K562 (cell line): ENCODE measurements at regions not wholly inside any gene's neighbourhood (a gene's known extent, or its start where the extent isn't known, plus 50 kb on each side); places are given as distances from the start of the nearest gene placed in this dataset.

ENCODE experiments used
- ATAC-seq: fragments of 200-7000 bp; cut with Tn5 transposase; 3 replicates; pipeline ENCODE4 v1.9.1; 2020; ENCODE audit warnings: moderate library complexity
- BruUV-seq: library from RNA; stranded (reverse); fragments of 400-500 nt; replicated peaks from 2 replicates; lab custom pipeline; 2021; lab: Mats Ljungman, UMichigan
- CTCF ChIA-PET: fragments of 300-600 bp; formaldehyde crosslinking; extraction: SDS; loops from one replicate; lab custom pipeline; 2021; ENCODE audit warnings: low intra/inter-chr PET ratio; lab: Yijun Ruan, JAX
- POLR2A ChIA-PET: fragments of 300-600, 350-650 bp; sonication (Branson Sonifier 250); formaldehyde crosslinking; extraction: SDS; loops from one replicate; lab custom pipeline; 2021; ENCODE audit warnings: antibody characterized with exemption, inconsistent platforms; lab: Yijun Ruan, JAX
- DNase-seq, 4 experiments: peaks; one replicate each; pipeline versions ENCODE4 v3.0.0 to v3.0.0-alpha.2; 2011 to 2018; ENCODE audit warnings: low spot score in 3 of 4, mixed read lengths in 3 of 4; ENCODE audit errors: extremely low read depth in 1 of 4
- FAIRE-seq: peaks from 2 replicates; lab custom pipeline; 2011; peaks lifted over from hg19 to GRCh38; lab: Jason Lieb, UNC
- H2AFZ ChIP-seq: 2 replicates; pipeline ENCODE4 v1.6.0; 2011; ENCODE audit warnings: low read depth, low read length, control low read depth, inconsistent platforms
- H3K27ac ChIP-seq: fragments of 200-600 bp; 3 replicates; pipeline ENCODE4 v1.8.0; 2011; ENCODE audit warnings: low read depth, mild to moderate bottlenecking, control low read depth, inconsistent platforms, low read length, moderate library complexity, mixed read lengths; ENCODE audit errors: extremely low read depth
- H3K27me3 ChIP-seq, 2 experiments: fragments of 300-600 bp in 1 of 2; 2 replicates in 1 of 2; 3 replicates in 1 of 2; pipeline versions ENCODE4 v1.6.0 to v1.8.0; 2011; ENCODE audit warnings: inconsistent platforms in 2 of 2, low read length in 2 of 2, mild to moderate bottlenecking in 1 of 2, mixed read lengths in 1 of 2, moderate library complexity in 1 of 2; ENCODE audit not compliant: control insufficient read depth in 2 of 2, insufficient read depth in 2 of 2
- H3K36me3 ChIP-seq: fragments of 300-600 bp; 3 replicates; pipeline ENCODE4 v1.8.0; 2011; ENCODE audit warnings: mild to moderate bottlenecking, low read length, inconsistent platforms; ENCODE audit not compliant: control insufficient read depth, insufficient read depth
- H3K4me1 ChIP-seq, 2 experiments: fragments of 200-600 bp in 1 of 2; replicated peaks in 1 of 2; 2 replicates in 1 of 2; 3 replicates in 1 of 2; pipeline versions ENCODE4 v1.5.1 to v1.8.0; 2011; ENCODE audit warnings: inconsistent platforms in 2 of 2, low read length in 2 of 2, mild to moderate bottlenecking in 1 of 2, mixed read lengths in 1 of 2, moderate library complexity in 1 of 2; ENCODE audit not compliant: control insufficient read depth in 2 of 2, insufficient read depth in 2 of 2
- H3K4me2 ChIP-seq: 2 replicates; pipeline ENCODE4 v1.6.1; 2011; ENCODE audit warnings: low read length, control low read depth, inconsistent platforms, mixed read lengths; ENCODE audit not compliant: insufficient read depth
- H3K4me3 ChIP-seq: fragments of 200-600 bp; sonication (generic), shearing (Covaris generic); 2 replicates; pipeline ENCODE4 v1.5.1; 2016; ENCODE audit warnings: control low read depth, inconsistent platforms
- H3K79me2 ChIP-seq: fragments of 200-600 bp; 3 replicates; pipeline ENCODE4 v1.8.0; 2011; ENCODE audit warnings: low read length, inconsistent platforms; ENCODE audit not compliant: control insufficient read depth, insufficient read depth
- H3K9ac ChIP-seq, 2 experiments: 2 replicates each; pipeline versions ENCODE4 v1.6.0 to v1.6.1; 2011; ENCODE audit warnings: low read depth in 2 of 2, low read length in 2 of 2, control low read depth in 1 of 2, inconsistent platforms in 1 of 2, mild to moderate bottlenecking in 1 of 2, mixed read lengths in 1 of 2; ENCODE audit not compliant: insufficient read depth in 1 of 2
- H3K9me1 ChIP-seq: one replicate; pipeline ENCODE4 v1.6.0; 2011; ENCODE audit warnings: inconsistent platforms, mild to moderate bottlenecking, low read length, moderate library complexity; ENCODE audit not compliant: control insufficient read depth, insufficient read depth
- H3K9me3 ChIP-seq: replicated peaks from 2 replicates; pipeline ENCODE4 v1.5.1; 2011; ENCODE audit warnings: low read depth, low read length, inconsistent platforms; ENCODE audit not compliant: control insufficient read depth, insufficient read depth
- H4K20me1 ChIP-seq: replicated peaks from 2 replicates; pipeline ENCODE4 v1.6.1; 2011; ENCODE audit warnings: low read length, inconsistent platforms, mixed read lengths; ENCODE audit not compliant: control insufficient read depth, insufficient read depth
- BCOR ChIP-seq: fragments of 450-650 bp; IDR thresholded peaks from 2 replicates; pipeline ENCODE4 v1.6.1; 2016
- RB1 ChIP-seq: fragments of 450-650 bp; IDR thresholded peaks from 2 replicates; pipeline ENCODE4 v1.6.1; 2017; ENCODE audit warnings: low read depth, mild to moderate bottlenecking
- RBM25 ChIP-seq: fragments of 200-400 bp; formaldehyde crosslinking; IDR thresholded peaks from 2 replicates; pipeline ENCODE4 v1.6.1; 2018; ENCODE audit warnings: low read length, low read depth, moderate library complexity; ENCODE audit not compliant: severe bottlenecking
- TBL1XR1 ChIP-seq, 2 experiments: IDR thresholded peaks; 2 replicates each; pipeline ENCODE4 v1.6.1; 2012; ENCODE audit warnings: improper control_type of control experiment in 2 of 2, low read length in 2 of 2, mild to moderate bottlenecking in 1 of 2
- TEAD1 ChIP-seq, 2 experiments: fragments of 450-650 bp in 1 of 2; sonication (generic) in 1 of 2; formaldehyde crosslinking; IDR thresholded peaks; 2 replicates each; pipeline versions ENCODE4 v1.4.0 to v1.8.0; 2020 to 2022; ENCODE audit warnings: mild to moderate bottlenecking in 2 of 2, missing genetic modification reagents in 1 of 2
- WGBS: fragments of 100-300 bp; shearing (Covaris generic); methylation state at CpG from one replicate; pipeline ENCODE4 v1.1.6; 2016; ENCODE audit warnings: low coverage, mixed read lengths; ENCODE audit not compliant: insufficient coverage; ENCODE audit errors: missing lambda C conversion rate; 5-methylcytosine and 5-hydroxymethylcytosine counted together
- in situ Hi-C: fragments of 300-500 bp; cut with MboI; formaldehyde crosslinking; loops from 4 replicates; pipeline ENCODE4 v1.15.0; 2018; ENCODE audit warnings: inconsistent platforms, mixed read lengths
- intact Hi-C: fragments of 100-400 bp; cut with micrococcal nuclease; formaldehyde crosslinking; loops from 2 replicates; pipeline ENCODE4 v1.14.2; 2022

- ChIA-PET CTCF (no interaction called here), POLR2A (interaction anchor here (0.7 kb wide), 1 partner anchor 77 kb away, joined by 4 read pairs; no protein-coding TSS in a partner anchor)
- Histone ChIP-seq H3K9me3 (no peaks in the 10 kb centered on the region), H3K9me1 (no peaks in the 10 kb centered on the region), H3K9ac (no peak overlapping the region), H3K27ac (no peak overlapping the region), H4K20me1 (no peaks in the 10 kb centered on the region; the same call in 1 of the 2 replicates), H3K4me3 (no peak overlapping the region), H3K79me2 (no peaks in the 10 kb centered on the region), H2AFZ (no peak overlapping the region), H3K4me1 (peaks cover 0 to 9% of the 10 kb centered on the region in 2 experiments; a peak in 3 of 5 replicates), H3K4me2 (no peak overlapping the region), H3K27me3 (peaks cover 2 to 15% of the 10 kb centered on the region in 2 experiments; a peak in 4 of 5 replicates), H3K36me3 (no peaks in the 10 kb centered on the region)
- no peak for DNase-seq
- no peak for ATAC-seq
- in situ Hi-C loops, result no loop called here
- intact Hi-C loops, result no loop called here
- BruUV-seq, result no TSS peak
- WGBS, result 30% methylated on average over 7 of the region's 19 CpGs
- no peak for FAIRE-seq
- TF ChIP-seq TBL1XR1 (IDR thresholded peaks at IDR 0.05; ENCODE audit: low read length in 2 of 2), result no peak
- TF ChIP-seq BCOR, result peak; percentile 43; the same call in 1 of the 2 replicates
- TF ChIP-seq RBM25, result peak; percentile 64
These were observed 171.5 kb downstream of the MN1 start for GRCh38 chr22:27629908-27630673.

DNA sequence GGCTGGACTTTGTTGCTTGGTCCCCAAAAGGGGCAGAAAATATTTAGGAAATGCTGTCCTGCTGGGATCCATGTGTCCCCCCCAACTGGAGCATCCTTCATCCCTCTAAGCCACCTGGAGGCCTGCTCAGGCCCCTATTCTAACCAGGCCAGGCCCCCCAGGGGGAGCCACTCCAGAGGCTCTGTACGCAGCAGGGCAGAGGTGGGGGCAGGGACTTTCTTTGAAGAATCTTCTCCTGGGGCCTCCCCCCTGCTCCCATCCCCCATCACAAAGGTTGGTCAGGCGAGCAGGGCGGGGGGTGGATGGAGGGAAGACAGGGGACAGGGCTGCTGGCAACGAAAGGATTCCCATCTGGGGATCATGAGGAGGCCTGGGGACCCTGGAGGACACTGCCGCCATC lies 170.8 kb downstream of the MN1 start:
- ChIA-PET CTCF (no interaction called here), POLR2A (interaction anchor here (0.7 kb wide), 1 partner anchor 78 kb away, joined by 4 read pairs; no protein-coding TSS in a partner anchor)
- Histone ChIP-seq H3K79me2 (no peaks in the 10 kb centered on the region), H3K4me1 (peaks cover 0 to 9% of the 10 kb centered on the region in 2 experiments; a peak in 3 of 5 replicates), H3K36me3 (no peaks in the 10 kb centered on the region), H3K9me3 (no peaks in the 10 kb centered on the region), H2AFZ (no peak overlapping the region), H3K4me2 (no peak overlapping the region), H4K20me1 (no peaks in the 10 kb centered on the region; the same call in 1 of the 2 replicates), H3K27me3 (peaks cover 3 to 15% of the 10 kb centered on the region in 2 experiments; a peak in 4 of 5 replicates), H3K4me3 (no peak overlapping the region), H3K9me1 (no peaks in the 10 kb centered on the region), H3K9ac (no peak overlapping the region), H3K27ac (no peak overlapping the region)
- DNase-seq (no peak), FAIRE-seq (no peak), ATAC-seq (no peak)
- WGBS, result 23% methylated on average over 4 of the region's 5 CpGs
- no peak for TF ChIP-seq RB1
- TF ChIP-seq TEAD1 (CRISPR knock-in tag; IDR thresholded peaks at IDR 0.05), result no peak
- BruUV-seq, result no TSS peak
- in situ Hi-C loops, result no loop called here
- intact Hi-C loops, result no loop called here
